PFSK-1 (cell line): ENCODE measurements at regions not wholly inside any gene's neighbourhood (a gene's known extent, or its start where the extent isn't known, plus 50 kb on each side); places are given as distances from the start of the nearest gene placed in this dataset.

Experiments
- FOXP2 ChIP-seq: optimal IDR thresholded peaks from 2 replicates; pipeline ENCODE3; 2011; ENCODE audit warnings: borderline replicate concordance, control low read depth, inconsistent platforms; ENCODE audit not compliant: insufficient read depth; ENCODE audit errors: extremely low read length, extremely low read depth
- POLR2AphosphoS5 ChIP-seq: IDR thresholded peaks from 2 replicates; pipeline ENCODE4 v1.6.1; 2012; ENCODE audit warnings: low read depth, mild to moderate bottlenecking, control low read depth, low read length, moderate library complexity
- SIN3A ChIP-seq: IDR thresholded peaks from 2 replicates; pipeline ENCODE4 v1.6.1; 2012; ENCODE audit warnings: mild to moderate bottlenecking, low read length, moderate library complexity, borderline replicate concordance; ENCODE audit not compliant: insufficient read depth
- TAF1 ChIP-seq: IDR thresholded peaks from 2 replicates; pipeline ENCODE4 v1.6.1; 2012; ENCODE audit warnings: low read length, control low read depth, borderline replicate concordance; ENCODE audit not compliant: insufficient read depth

- TF ChIP-seq SIN3A (no peak), POLR2AphosphoS5 (no peak), TAF1 (no peak), FOXP2 (no peak)
Observed at GRCh38 chr2:118498943-118499342, 348.5 kb downstream of the EN1 start.
